CD4-positive, alpha-beta T cell treated with Interleukin-17A for 4 hours (primary cell): ENCODE measurements at regions not wholly inside any gene's neighbourhood (a gene's known extent, or its start where the extent isn't known, plus 50 kb on each side); places are given as distances from the start of the nearest gene placed in this dataset.
"Not testable (repeated sequence)": the region's sequence is repeated elsewhere in the genome, so short reads cannot be mapped to it uniquely, and the experiment has no call there.

Experiments used
- DNase-seq: peaks from one replicate; pipeline ENCODE4 v3.0.0-alpha.2; 2020; ENCODE audit warnings: mixed read lengths

DNA sequence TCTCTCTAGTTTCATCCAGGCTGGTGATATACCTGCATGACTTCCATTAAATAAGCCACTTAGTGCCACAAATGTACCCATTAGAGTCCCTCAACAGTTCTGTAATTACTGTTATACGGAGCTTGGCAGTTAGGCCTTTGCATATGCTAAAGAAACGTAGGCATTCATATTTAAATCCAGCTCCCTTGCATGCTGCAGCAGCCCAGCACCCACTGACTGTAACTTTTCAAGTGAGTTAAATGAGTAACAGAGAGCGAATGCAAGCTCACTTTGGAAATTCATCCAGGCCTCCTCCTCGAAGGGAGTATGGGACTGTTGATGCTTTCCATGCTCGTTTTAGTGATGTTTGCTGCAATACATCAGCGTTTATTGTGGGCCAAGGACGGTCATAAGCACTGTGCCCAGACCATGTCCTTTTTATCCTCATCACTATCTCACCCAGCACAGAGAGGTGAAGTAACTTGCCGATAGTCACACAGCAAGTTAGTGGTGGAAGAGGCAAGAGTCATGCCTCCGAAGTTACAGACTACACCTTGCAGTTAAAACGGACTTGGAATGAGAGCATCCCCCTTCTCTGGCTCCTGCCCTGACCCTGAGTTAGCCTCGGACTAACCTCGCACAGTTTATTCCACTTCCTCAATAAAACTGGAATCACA lies 179.4 kb upstream of the PDE10A start:
- DNase-seq, result no peak

DNA sequence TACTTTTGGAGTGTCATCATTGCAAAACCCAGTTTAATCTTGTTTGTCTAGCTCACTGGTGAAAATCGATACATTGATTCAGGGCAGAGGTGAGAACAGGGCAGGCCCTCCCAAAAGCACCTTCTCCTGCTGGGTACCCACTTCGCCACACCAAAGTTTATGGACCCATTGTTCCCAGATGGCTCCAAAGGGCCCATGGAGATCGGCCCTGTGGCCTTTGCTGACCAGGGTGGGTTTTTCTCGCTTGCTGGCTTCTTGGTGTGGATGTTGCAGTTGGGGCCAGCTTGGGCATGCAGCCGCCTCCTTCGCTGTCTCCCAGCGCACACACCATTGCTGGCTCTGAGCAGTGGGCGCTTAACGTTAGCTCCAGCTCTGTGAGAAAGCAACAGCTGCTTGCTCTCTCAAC lies 178.1 kb upstream of the PDE10A start:
- no peak for DNase-seq

DNA sequence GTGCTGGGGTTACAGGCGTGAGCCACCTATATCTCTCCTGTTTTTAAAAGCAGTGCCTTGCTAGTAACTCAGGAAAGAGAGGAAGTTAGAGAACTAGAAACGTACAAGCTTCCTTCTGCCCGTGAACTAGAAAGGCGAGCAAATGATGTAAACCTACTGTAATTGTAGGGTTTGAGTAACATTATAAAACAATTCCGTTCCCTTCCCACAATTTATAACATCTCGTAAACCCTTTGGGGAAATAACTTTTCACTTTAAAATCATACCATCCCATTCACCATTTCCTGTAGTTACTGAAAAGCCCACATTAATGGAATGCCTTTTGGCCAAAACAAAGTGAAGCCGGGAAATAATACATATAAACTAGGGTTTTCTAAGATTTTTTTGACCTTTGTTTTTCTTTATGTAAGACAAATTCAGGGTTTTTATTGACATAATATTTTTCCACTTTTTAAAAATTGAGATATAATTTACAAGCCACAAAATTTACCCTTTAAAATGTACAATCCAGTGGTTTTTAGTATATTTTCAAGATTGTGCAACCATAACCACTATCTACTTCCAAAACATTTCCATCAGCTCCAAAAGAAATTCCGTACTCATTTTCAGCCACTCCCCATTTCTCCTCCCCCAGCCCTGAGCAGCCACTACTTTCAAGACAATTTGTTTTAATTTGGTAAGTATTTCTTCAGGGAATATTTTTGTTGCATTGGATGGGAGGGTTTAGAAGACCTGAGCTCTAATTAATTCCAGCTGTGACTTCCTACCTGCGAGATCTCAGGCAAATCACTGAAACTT lies 175.1 kb upstream of the PDE10A start:
- no peak for DNase-seq

DNA sequence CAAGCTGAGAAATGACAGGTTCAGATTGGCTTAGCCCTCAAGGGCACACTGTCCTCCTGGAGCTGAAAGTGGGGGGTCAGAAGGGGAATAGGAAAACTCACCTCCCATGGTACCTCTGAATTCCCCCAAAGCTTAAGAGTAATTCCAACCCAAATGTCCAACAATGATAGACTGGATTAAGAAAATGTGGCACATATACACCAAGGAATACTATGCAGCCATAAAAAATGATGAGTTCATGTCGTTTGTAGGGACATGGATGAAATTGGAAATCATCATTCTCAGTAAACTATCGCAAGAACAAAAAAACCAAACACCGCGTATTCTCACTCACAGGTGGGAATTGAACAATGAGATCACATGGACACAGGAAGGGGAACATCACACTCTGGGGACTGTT lies 173.6 kb upstream of the PDE10A start:
- DNase-seq, result not testable (repeated sequence)

DNA sequence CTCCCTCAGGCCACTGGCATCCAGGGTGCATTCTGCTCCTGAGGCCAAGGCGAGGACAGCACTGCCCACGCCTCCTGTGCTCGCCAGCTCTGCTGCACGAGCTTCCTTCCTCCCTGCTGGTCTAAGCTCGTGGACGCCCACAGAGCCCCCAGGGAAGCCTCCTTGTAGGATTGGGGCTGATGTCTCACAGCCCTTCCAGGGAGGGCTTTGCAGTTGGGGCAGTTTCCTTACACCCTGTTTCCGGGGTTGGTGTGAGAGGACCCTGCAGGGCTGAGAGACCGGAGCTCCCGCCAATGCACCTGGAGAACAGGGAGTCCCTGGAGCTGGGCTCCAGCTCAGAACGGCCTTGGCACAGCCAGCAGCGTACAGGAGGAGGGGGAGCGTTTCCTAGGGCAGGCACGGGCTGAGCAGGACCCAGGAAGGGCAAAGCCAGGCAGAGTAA lies 172.4 kb upstream of the PDE10A start:
- DNase-seq, result no peak

DNA sequence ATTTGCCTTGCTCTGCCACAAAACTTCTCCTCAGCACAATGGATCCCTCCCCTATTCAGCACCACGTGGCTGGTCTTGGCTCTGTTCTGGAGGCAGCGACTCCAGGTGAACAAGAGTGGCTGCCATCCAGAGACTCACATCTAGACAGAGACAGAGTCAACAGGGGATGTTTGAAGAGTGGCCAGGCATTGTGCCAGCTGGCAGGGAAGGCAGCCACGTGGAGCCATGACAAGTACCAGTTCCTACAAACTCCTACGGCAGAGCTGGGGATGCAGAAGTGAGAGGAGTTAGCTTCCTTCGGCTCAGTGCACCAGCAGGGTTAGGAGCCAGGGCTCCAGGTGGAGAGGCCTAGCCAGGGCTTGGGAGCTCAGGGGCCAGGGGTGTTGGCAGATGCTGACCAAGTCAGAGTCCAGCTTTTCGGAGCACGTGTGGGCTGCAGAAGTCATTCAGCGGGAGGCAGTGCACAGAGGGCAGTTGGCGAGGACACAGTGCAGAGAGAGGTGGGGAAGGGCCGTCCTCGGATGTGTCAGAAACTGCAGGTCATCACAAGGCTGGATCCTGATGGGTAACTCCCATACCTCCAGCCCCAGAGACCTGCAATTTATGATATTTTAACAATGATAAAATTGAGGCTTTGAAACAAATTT lies 171.7 kb upstream of the PDE10A start:
- DNase-seq, result no peak

GRCh38 chr6:165833355-165833754 lies 170.3 kb upstream of the PDE10A start:
- DNase-seq, result no peak

DNA sequence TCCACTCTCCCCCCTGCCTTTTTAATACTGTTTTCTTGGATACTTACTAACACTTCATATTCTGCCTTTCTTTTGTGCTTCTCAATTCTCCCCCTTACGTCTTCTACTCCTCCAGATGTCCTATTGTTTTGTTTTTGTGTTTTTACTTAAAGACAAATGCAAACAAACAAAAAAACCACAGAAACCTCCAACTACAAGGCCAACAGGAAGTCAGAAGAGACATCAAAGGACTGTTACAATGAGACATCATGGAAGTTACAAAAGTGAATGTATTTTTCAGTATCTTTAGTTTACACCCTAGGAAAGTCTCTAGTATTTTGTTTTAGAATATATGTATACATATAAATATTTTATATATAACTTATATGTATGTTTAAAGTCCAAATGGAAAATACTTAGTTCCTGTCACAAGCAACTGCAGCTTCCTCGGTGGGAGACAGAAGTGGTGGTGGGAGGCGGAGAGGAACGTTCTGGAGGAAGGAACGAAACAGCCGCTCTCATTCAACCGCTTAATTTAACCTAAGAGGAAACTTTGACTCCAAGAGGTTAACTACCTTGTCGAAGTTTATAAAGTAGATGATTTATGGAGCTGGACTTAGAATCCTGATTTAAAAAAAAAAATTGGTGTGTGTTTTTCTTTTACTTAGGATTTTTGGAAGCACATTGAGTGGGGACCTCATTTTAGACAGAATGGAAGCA lies 168.9 kb upstream of the PDE10A start:
- no peak for DNase-seq

DNA sequence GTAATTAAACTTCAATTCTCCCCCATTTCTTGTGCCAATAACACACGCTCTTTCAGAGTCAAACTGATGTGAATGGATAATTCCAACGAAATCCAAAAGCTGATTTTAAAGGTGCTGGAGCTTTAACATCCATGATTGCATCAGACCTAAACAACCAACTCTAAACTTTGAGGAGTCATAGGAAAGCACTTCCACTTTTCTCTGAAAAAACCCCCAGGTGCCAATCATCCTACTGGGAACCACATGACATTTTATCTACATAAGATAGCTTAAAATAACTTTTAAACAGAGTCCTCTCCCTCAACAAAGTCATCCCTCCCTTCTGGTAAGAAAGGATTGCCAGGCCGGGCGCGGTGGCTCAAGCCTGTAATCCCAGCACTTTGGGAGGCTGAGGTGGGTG lies 167.7 kb upstream of the PDE10A start:
- no peak for DNase-seq

GRCh38 chr6:165829376-165829775 lies 166.3 kb upstream of the PDE10A start:
- no peak for DNase-seq

- no peak for DNase-seq
These were observed 164.1 kb upstream of the PDE10A start for GRCh38 chr6:165827190-165827518.

- no peak for DNase-seq
These were observed 163.6 kb upstream of the PDE10A start for GRCh38 chr6:165826487-165827189.

GRCh38 chr6:165825256-165825815 lies 162.3 kb upstream of the PDE10A start:
- no peak for DNase-seq

- no peak for DNase-seq
These were observed 160.7 kb upstream of the PDE10A start for GRCh38 chr6:165823609-165824326.

GRCh38 chr6:165822501-165822900 lies 159.5 kb upstream of the PDE10A start:
- no peak for DNase-seq

GRCh38 chr6:165821754-165822153 lies 158.7 kb upstream of the PDE10A start:
- DNase-seq, result no peak

- no peak for DNase-seq
These were observed 157.9 kb upstream of the PDE10A start for GRCh38 chr6:165820934-165821333.

DNA sequence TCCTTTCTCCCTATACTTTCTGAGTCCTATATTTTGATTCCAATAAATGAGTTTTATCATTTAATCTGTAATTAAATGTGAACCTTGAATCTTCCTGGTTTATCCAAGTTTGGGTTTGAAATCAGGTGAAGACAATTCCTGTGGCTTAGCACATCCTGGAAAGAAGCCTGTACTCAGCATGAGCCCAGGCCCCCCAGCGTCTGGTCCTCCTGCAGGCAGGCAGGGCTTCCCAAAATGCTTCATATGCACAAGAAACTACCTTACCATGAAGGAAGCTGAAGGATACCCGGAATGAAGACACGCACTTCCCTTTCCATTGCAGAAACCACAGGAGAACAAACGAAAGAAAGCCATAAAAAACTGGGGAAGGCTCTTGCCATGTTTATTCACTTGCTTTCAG lies 157.4 kb upstream of the PDE10A start:
- DNase-seq, result no peak

DNA sequence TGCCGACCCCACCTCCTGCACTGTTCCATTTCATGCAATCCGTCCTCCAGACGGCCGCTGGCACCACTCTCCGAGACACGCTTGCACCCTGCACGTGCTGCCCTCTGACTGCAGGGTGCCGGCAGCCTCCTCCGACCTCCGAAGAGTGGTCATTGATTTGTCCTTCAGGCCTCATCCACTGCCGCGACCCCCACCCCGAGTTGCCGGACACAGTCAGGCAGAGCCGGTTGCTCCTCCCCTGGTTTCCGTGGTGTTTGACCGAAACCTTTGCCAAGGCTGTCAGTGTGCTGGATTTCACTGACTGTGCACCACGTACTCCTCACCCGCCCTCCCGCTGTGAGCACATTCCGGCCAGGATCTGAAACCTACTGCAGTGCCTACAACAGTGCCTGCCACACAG lies 156.4 kb upstream of the PDE10A start:
- DNase-seq, result no peak

DNA sequence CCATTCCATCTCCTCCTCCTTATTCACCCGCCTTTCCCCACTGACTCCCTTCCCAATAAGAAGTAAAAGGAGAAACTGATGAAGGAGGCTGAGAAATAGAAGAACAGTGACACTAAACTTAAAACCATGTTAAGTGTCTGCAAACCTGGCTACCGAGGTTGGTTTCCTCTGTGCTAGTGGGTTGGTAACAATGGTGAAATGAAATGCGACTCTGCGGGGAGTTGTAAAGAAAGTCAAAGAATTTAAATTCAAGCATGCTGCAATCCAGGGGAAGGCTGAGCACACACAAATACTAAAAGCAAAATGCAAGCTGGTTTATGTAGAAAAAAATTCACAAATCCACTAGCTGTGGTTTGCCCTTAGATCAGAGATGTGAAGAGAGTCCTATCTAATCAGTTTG lies 155.2 kb upstream of the PDE10A start:
- no peak for DNase-seq

DNA sequence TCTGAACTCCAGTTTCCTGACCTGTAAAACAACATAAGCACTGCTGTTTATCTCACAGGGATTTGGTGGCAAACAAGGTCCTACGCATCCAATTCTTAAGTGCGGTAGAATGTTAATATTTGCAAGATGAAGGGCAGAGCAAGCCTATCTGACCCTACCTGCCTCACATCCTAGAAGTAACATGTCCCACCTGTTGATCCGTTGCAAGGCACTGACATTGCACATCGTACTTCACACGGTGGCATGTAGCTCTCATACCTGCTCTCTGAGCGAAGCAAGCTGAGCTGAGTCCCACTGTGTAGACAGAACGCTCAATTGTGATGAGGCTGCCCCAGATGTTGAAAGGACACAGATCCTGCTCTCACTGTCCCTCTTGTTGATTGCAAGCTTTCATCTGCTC lies 154.7 kb upstream of the PDE10A start:
- no peak for DNase-seq

GRCh38 chr6:165817148-165817547 lies 154.1 kb upstream of the PDE10A start:
- DNase-seq, result no peak
